ENCODE measurements at regions not wholly inside any gene's neighbourhood (a gene's known extent, or its start where the extent isn't known, plus 50 kb on each side); places are given as distances from the start of the nearest gene placed in this dataset.

DNA sequence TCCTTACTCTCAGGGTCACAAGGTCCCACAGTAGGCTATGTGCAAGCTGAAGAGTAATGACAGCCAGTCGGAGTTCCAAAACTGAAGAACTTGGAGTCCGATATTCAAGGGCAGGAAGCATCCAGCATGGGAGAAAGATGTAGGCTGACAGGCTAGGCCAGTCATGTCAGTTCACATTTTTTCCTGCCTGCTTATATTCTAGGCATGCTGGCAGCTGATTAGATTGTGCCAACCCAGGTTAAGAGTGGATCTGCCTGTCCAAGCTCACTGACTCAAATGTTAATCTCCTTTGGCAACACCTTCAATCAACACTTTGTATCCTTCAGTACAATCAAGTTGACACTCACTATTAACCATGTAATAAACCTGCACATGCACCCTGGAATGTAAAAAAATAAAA lies 960.9 kb upstream of the HS3ST1 start:
- H3K79me1 ChIP-seq (ENCODE audit: low read depth in 1 of 2, low read length in 2 of 2), result no peaks in the 10 kb centered on the region
- ChIA-PET CTCF (no interaction called here), POLR2A (ENCODE audit: unreplicated experiment) (no interaction called here)
- no peak overlapping the region for H3K27ac ChIP-seq (ENCODE audit: insufficient read depth, low read length)
- no peak overlapping the region for H2AK9ac ChIP-seq (replicated peaks; ENCODE audit: low read depth, low read length, poor library complexity)
- H4K5ac ChIP-seq (ENCODE audit: low read depth, low read length), result no peak overlapping the region
- peaks cover 5% of the 10 kb centered on the region; the same call in 1 of the 2 replicates for H3K9me3 ChIP-seq (ENCODE audit: control insufficient read depth, insufficient read depth, low read length)
- no peak overlapping the region for H3K4me2 ChIP-seq (ENCODE audit: low read depth, low read length)
- TF ChIP-seq RCOR1 (IDR thresholded peaks at IDR 0.05; ENCODE audit: insufficient replicate concordance, low read length) (no peak), CHD1 (IDR thresholded peaks at IDR 0.05; ENCODE audit: low read depth, low read length) (no peak), POLR2A (IDR thresholded peaks at IDR 0.05; ENCODE audit: low read depth, low read length) (no peak), CEBPB (IDR thresholded peaks at IDR 0.05; ENCODE audit: low read depth, low read length) (no peak), MXI1 (IDR thresholded peaks at IDR 0.05; ENCODE audit: borderline replicate concordance, low read depth, low read length) (no peak), MAFK (IDR thresholded peaks at IDR 0.05; ENCODE audit: low read depth, low read length) (no peak), RFX5 (IDR thresholded peaks at IDR 0.05; ENCODE audit: low read depth, low read length) (no peak), MAZ (IDR thresholded peaks at IDR 0.05; ENCODE audit: borderline replicate concordance, low read depth, low read length) (no peak), BHLHE40 (IDR thresholded peaks at IDR 0.05; ENCODE audit: low read depth, low read length) (no peak), FOS (IDR thresholded peaks at IDR 0.05; ENCODE audit: low read depth, low read length) (no peak), RAD21 (IDR thresholded peaks at IDR 0.05; ENCODE audit: low read length) (no peak), SMC3 (IDR thresholded peaks at IDR 0.05; ENCODE audit: low read depth, low read length) (no peak), NFE2L2 (IDR thresholded peaks at IDR 0.05; ENCODE audit: low read depth, low read length) (no peak)
- TF ChIP-seq, protein P1, sequence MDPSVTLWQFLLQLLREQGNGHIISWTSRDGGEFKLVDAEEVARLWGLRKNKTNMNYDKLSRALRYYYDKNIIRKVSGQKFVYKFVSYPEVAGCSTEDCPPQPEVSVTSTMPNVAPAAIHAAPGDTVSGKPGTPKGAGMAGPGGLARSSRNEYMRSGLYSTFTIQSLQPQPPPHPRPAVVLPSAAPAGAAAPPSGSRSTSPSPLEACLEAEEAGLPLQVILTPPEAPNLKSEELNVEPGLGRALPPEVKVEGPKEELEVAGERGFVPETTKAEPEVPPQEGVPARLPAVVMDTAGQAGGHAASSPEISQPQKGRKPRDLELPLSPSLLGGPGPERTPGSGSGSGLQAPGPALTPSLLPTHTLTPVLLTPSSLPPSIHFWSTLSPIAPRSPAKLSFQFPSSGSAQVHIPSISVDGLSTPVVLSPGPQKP (IDR thresholded peaks at IDR 0.05; ENCODE audit: borderline replicate concordance, low read depth, low read length), result no peak
- TF ChIP-seq, protein P2, sequence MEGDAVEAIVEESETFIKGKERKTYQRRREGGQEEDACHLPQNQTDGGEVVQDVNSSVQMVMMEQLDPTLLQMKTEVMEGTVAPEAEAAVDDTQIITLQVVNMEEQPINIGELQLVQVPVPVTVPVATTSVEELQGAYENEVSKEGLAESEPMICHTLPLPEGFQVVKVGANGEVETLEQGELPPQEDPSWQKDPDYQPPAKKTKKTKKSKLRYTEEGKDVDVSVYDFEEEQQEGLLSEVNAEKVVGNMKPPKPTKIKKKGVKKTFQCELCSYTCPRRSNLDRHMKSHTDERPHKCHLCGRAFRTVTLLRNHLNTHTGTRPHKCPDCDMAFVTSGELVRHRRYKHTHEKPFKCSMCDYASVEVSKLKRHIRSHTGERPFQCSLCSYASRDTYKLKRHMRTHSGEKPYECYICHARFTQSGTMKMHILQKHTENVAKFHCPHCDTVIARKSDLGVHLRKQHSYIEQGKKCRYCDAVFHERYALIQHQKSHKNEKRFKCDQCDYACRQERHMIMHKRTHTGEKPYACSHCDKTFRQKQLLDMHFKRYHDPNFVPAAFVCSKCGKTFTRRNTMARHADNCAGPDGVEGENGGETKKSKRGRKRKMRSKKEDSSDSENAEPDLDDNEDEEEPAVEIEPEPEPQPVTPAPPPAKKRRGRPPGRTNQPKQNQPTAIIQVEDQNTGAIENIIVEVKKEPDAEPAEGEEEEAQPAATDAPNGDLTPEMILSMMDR (conservative IDR thresholded peaks at IDR 0.05; ENCODE audit: low read depth, low read length), result no peak
- TF ChIP-seq, protein P3, sequence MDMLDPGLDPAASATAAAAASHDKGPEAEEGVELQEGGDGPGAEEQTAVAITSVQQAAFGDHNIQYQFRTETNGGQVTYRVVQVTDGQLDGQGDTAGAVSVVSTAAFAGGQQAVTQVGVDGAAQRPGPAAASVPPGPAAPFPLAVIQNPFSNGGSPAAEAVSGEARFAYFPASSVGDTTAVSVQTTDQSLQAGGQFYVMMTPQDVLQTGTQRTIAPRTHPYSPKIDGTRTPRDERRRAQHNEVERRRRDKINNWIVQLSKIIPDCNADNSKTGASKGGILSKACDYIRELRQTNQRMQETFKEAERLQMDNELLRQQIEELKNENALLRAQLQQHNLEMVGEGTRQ (IDR thresholded peaks at IDR 0.05; ENCODE audit: low read depth, low read length), result no peak
- no peaks in the 10 kb centered on the region for H3K9me1 ChIP-seq (ENCODE audit: insufficient read depth, low read length)
- no peak overlapping the region for H2BK120ac ChIP-seq (ENCODE audit: low read depth, low read length)
- no peak overlapping the region for H2AFZ ChIP-seq (replicated peaks; ENCODE audit: low read length, poor library complexity)
- in situ Hi-C loops (cut with MboI; ENCODE audit: low sequenced_read_pairs) (no loop called here), intact Hi-C loops (cut with micrococcal nuclease) (no loop called here), dilution Hi-C loops (cut with HindIII; ENCODE audit: low sequenced_read_pairs, unreplicated experiment) (no loop called here)
- H3K23ac ChIP-seq (ENCODE audit: low read depth, low read length), result no peak overlapping the region
- H2BK20ac ChIP-seq (ENCODE audit: low read depth, low read length), result no peak overlapping the region
- ATAC-seq (ENCODE audit: low read depth) (no peak), DNase-seq (no peak)
- H3K14ac ChIP-seq (replicated peaks; ENCODE audit: low read depth, low read length), result no peak overlapping the region
- H2BK15ac ChIP-seq (ENCODE audit: low read depth, low read length), result no peak overlapping the region
- H3K56ac ChIP-seq (ENCODE audit: extremely low read depth, insufficient read depth, low read length), result no peak overlapping the region
- H2AK5ac ChIP-seq (ENCODE audit: low read depth, low read length), result no peak overlapping the region
- H3K4ac ChIP-seq (ENCODE audit: low read depth, low read length), result no peak overlapping the region
- no peaks in the 10 kb centered on the region for H3K4me1 ChIP-seq (ENCODE audit: control insufficient read depth, insufficient read depth, low read length)
- no peaks in the 10 kb centered on the region for H3K36me3 ChIP-seq (ENCODE audit: control insufficient read depth, insufficient read depth, low read length)
- H4K20me1 ChIP-seq (ENCODE audit: insufficient read depth, low read length), result no peaks in the 10 kb centered on the region
- H3K27me3 ChIP-seq (ENCODE audit: control insufficient read depth, insufficient read depth, low read length), result no peaks in the 10 kb centered on the region
- H4K8ac ChIP-seq (ENCODE audit: low read depth in 2 of 2, low read length in 2 of 2), result no peak overlapping the region
- no peak overlapping the region for H3K18ac ChIP-seq (ENCODE audit: low read depth, low read length)
- no TSS peak for BruUV-seq (replicated peaks)
- WGBS, 2 experiments (ENCODE audit: extremely low coverage in 2 of 2, insufficient read length in 1 of 2), result no CpG with 5 or more reads among the region's 2 CpGs
- H3K4me3 ChIP-seq (ENCODE audit: insufficient read depth, low read depth, low read length), result no peak overlapping the region
- no peak overlapping the region for H2BK5ac ChIP-seq (ENCODE audit: low read depth, low read length, poor library complexity, severe bottlenecking)
- no peak overlapping the region for H3K9ac ChIP-seq (ENCODE audit: low read depth, low read length)
- H4K91ac ChIP-seq (ENCODE audit: insufficient read depth, low read depth, low read length), result no peak overlapping the region
